ENCODE measurements at regions not wholly inside any gene's neighbourhood (a gene's known extent, or its start where the extent isn't known, plus 50 kb on each side); places are given as distances from the start of the nearest gene placed in this dataset.
A peak's percentile ranks its signal among the peaks of the same experiment; 100 is the strongest.

DNA sequence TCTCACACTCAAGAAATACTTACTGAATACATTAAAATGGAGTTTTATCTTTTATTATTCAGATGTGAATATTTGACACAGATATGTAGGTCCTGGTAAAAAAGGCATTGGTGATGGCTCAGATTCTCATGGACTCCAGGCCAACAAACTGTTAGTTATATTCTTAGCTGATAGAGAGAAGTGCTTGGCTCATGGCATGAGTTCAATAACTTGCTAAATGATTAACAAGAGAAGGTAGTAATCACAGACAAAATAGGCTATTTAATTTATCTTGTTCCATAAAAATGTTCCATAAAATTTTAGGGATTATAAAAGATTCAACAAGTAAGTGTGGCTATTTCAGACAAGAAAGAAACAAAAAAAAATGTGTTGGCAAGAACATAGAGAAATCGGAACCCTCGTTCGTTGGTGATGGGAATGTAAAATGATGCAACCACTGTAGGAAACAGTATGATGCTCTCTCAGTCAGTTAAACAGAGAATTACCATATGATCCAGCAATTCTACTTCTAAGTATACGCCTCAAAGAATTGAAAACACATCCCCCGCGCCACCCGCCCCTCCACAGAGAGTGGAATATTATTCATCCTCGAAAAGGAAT, 737.8 kb upstream of the ADAMTS5 start:
- DNase-seq (ENCODE audit: missing footprints) (no peak), ATAC-seq (no peak)
- intact Hi-C loops (cut with DNase I), result loop anchor here (5.0 to 10.0 kb wide), 5 partner anchors 98 to 1043 kb away; no protein-coding TSS in a partner anchor

GRCh38 chr21:27703791-27704190, 736.9 kb upstream of the ADAMTS5 start:
- DNase-seq (ENCODE audit: missing footprints) (no peak), ATAC-seq (no peak)
- intact Hi-C loops (cut with DNase I), result loop anchor here (5.0 to 10.0 kb wide), 5 partner anchors 99 to 1044 kb away; no protein-coding TSS in a partner anchor

DNA sequence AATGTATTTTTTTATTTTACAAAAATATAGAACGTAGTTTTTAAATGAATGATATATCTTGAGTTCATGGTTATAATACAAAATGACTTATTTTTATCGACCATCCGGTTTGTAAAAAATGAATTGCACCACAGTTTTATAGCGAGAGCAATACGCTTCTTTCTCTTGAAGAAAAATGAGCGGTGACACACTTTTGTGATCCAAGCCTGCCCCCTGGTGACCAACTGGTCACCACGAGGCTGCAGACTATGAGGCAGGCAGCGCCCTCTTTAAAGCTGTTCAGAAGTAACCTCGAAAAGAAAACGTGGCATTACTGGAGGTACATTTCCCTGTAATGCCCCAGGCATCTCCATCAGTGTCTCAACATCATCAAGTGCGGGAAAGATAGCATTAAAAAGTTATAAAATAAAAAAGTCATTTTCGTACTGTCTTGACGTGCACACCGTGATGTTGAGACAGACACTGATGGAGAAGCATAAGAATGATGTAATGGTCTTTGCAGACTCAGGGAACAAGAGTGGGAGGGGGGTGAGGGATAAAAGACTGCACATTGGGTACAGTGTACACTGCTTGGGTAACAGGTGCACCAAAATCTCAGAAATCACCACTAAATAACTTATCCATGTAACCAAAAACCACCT, 734.2 kb upstream of the ADAMTS5 start:
- peak; percentile 93 for ATAC-seq
- DNase-seq (ENCODE audit: missing footprints), result peak; percentile 82
- intact Hi-C loops (cut with DNase I), result loop anchor here (1.0 to 10.0 kb wide), 7 partner anchors 101 to 1046 kb away; no protein-coding TSS in a partner anchor

DNA sequence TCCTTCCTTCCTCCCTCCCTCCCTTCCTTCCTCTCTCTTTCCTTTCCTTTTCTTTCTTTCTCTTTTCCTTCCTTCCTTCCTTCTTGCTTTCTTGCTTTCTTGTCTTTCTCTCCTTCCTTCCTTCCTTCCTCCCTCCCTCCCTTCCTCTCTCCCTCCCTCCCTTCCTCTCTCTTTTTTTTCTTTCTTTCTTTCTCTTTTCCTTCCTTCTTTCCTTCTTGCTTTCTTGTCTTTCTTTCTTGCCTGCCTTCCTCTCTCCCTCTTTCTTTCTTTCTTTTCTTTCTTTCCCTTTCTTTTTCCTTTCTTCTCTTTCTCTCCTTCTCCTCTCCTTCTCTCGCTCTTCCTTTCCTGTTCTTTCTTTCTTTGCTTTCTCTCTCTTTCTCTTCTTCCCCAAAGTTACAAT, 728.4 kb upstream of the ADAMTS5 start:
- intact Hi-C loops (cut with DNase I), result loop anchor here (5.0 kb wide), 1 partner anchor 128 kb away; no protein-coding TSS in a partner anchor
- no peak for ATAC-seq
- DNase-seq (ENCODE audit: missing footprints), result no peak

DNA sequence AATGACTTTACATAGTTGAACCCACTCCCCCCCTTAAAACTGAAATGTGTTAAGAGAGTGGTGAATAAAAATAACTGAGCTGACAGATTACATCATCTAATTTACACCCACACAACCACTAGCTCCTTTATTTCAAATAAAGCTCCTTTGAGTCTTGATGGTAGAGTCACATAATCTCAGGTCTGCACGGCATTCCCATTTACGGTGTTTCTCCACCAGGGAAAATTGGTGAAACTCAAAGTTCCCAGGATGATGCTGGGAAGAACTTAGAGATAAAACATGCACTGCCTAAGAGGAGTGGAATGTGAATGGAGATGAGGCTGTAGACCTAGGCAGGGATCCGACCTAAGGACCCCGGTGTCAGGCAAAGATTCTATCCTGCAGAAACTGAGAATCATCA, 727.8 kb upstream of the ADAMTS5 start:
- ATAC-seq, result no peak
- intact Hi-C loops (cut with DNase I), result loop anchor here (5.0 kb wide), 1 partner anchor 127 kb away; no protein-coding TSS in a partner anchor
- DNase-seq (ENCODE audit: missing footprints), result no peak

DNA sequence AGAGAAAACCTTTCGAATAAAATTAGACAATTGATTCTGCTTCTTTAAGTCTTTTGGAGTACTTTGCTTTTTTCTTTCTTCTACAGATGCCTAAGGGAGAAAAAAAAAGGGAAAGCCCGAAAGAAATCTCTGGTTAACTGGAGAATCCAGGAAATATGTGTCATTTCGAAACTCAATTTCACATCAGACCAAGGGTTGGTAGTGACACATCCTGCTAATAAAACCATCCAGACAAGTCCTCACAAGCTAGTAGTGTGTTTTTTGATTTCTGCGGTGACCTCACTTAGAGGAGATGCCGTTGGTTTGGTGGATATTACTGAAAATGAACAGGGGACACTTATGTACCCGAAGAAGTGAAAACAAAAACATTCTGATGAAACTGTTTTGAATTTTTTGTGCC, 726.5 kb upstream of the ADAMTS5 start:
- ATAC-seq, result no peak
- no peak for DNase-seq (ENCODE audit: missing footprints)
- intact Hi-C loops (cut with DNase I), result no loop called here

DNA sequence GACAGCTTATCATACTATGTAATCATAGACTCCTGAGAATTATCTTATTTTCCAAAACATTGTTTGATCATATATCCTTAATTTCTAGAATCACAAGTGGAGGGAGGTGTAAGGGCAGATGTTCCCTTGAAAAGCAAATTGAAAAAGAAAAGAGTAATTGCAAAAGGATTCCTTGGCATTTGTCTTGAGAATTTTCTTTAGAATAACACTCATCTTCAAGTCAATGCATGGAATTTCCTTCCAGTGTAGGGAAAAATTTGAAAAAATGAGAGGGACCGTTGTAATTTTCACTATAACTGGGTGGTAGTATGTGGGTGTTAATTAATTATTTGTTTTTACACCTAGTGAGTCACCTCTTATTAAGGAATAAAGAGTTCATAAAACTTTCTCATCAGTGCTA, 724.6 kb upstream of the ADAMTS5 start:
- DNase-seq (ENCODE audit: missing footprints), result no peak
- no peak for ATAC-seq
- intact Hi-C loops (cut with DNase I), result no loop called here

GRCh38 chr21:27691006-27691405, 724.1 kb upstream of the ADAMTS5 start:
- DNase-seq (ENCODE audit: missing footprints) (no peak), ATAC-seq (no peak)
- intact Hi-C loops (cut with DNase I), result no loop called here

GRCh38 chr21:27690426-27690825, 723.5 kb upstream of the ADAMTS5 start:
- DNase-seq (ENCODE audit: missing footprints) (no peak), ATAC-seq (no peak)
- intact Hi-C loops (cut with DNase I), result no loop called here

DNA sequence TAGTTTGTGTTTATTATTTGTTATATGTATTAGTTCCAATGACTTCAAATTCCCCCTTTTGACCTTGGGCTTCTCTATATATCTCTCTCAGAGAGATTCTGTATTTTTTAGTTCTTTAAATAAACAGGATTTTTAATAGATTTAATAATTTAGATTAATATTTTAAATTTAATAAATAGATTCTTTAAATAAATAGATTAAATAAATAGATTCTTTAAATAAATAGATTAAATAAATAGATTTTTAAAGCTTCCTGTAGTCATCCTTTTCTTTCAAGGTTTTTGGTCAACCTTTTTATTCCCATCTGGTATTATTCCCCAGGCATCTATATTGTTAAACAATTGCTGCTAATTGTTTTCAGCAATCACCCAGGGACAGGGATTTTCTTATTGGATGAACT, 721.9 kb upstream of the ADAMTS5 start:
- no peak for DNase-seq (ENCODE audit: missing footprints)
- no peak for ATAC-seq
- intact Hi-C loops (cut with DNase I), result no loop called here

DNA sequence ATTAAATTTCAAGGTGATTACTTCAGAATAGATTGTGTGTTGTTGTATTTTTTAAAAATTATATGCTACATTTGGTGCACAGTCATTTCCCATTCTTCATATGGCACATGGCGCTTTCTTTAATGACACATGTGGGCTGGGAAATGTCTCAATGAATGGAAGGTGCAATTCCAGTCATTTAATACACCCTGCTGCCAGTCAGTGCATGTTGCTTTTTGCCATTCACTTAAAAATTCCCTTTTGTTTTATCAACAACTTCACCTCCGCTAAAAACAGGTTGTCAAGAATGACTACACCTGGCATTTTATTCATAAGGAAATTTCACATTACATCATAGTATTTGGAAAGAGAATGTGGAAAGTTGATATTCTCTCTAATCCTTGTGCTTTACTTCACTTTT, 716.4 kb upstream of the ADAMTS5 start:
- intact Hi-C loops (cut with DNase I), result no loop called here
- DNase-seq (ENCODE audit: missing footprints), result no peak

DNA sequence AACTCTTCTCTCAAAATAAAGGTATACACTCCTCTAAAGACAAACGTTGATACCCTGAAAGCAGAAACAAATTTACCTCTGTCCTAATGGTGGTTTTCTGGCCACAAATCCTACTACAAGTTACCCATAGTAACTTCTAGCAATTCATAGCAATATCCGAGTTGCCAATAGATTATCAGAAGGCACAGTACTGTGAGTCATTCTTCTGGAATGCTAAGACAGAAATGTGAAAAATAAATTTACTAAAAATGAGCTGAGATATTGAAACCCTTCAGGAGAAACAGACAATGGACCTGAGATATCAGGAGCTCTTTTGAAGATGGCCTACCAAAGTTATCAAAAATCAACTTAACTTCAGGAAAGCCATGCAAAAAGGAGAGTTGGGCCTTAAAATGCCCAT, 715.0 kb upstream of the ADAMTS5 start:
- intact Hi-C loops (cut with DNase I), result no loop called here
- no peak for ATAC-seq
- DNase-seq (ENCODE audit: missing footprints), result no peak

More for the DNA sequence above, 716.4 kb upstream of the ADAMTS5 start:
- no peak for ATAC-seq

GRCh38 chr21:27681038-27681437, 714.1 kb upstream of the ADAMTS5 start:
- ATAC-seq, result no peak

DNA sequence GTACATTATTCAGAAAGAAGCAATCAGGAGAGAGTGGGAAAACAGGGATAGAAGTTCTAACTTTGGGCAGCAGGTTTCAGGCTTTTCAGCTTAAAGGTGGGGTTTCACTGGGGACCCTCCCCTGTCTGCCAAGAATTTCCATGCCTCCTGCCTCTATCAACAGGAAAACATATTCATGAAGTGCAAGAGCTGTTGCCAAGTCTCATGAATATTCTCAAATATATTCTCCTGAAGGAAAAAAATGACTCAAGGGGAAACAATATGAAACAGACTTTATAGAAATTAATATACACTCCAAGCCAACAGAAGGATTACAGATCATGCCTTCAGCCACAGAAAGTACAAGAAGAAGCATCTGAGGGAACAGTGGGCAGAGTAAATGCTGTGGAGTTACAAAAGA, 713.3 kb upstream of the ADAMTS5 start:
- intact Hi-C loops (cut with DNase I), result no loop called here
- no peak for DNase-seq (ENCODE audit: missing footprints)
- ATAC-seq, result no peak

More at GRCh38 chr21:27681038-27681437, 714.1 kb upstream of the ADAMTS5 start:
- DNase-seq (ENCODE audit: missing footprints), result no peak
- intact Hi-C loops (cut with DNase I), result no loop called here

GRCh38 chr21:27678511-27678910, 711.6 kb upstream of the ADAMTS5 start:
- intact Hi-C loops (cut with DNase I), result no loop called here
- ATAC-seq (no peak), DNase-seq (ENCODE audit: missing footprints) (no peak)

DNA sequence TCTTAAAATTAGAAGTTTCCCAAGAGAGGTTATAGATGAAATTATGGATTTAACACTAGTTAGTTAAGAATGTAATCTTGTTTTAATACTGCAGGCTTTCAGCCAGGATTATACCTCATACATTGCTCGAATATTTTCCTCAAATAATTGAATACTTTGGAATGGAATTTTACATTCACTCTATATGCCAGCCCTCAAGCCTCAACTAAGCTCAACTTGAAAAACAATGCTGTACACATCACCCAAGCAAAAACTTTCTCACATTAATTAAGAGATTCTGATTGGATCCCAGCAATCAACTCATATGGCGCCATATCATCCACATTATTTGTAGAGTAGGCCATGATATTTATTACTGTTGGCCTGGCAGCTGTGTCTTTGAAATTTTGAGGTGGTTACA, 710.7 kb upstream of the ADAMTS5 start:
- intact Hi-C loops (cut with DNase I), result no loop called here
- ATAC-seq (no peak), DNase-seq (ENCODE audit: missing footprints) (no peak)

GRCh38 chr21:27675306-27675705, 708.4 kb upstream of the ADAMTS5 start:
- ATAC-seq, result no peak
- intact Hi-C loops (cut with DNase I), result no loop called here

GRCh38 chr21:27674041-27674615, 707.2 kb upstream of the ADAMTS5 start:
- ATAC-seq (no peak), DNase-seq (ENCODE audit: missing footprints) (no peak)
- intact Hi-C loops (cut with DNase I), result no loop called here

More at GRCh38 chr21:27675306-27675705, 708.4 kb upstream of the ADAMTS5 start:
- DNase-seq (ENCODE audit: missing footprints), result no peak

GRCh38 chr21:27673581-27673980, 706.7 kb upstream of the ADAMTS5 start:
- intact Hi-C loops (cut with DNase I), result no loop called here
- ATAC-seq (no peak), DNase-seq (ENCODE audit: missing footprints) (no peak)

- DNase-seq (ENCODE audit: missing footprints) (no peak), ATAC-seq (no peak)
- intact Hi-C loops (cut with DNase I), result no loop called here
Observed at GRCh38 chr21:27671207-27671606, 704.3 kb upstream of the ADAMTS5 start.
